GM12878 (cell line): ENCODE measurements at regions not wholly inside any gene's neighbourhood (a gene's known extent, or its start where the extent isn't known, plus 50 kb on each side); places are given as distances from the start of the nearest gene placed in this dataset.

Experiments used
- ATAC-seq: fragments of 200-7000 bp; cut with Tn5 transposase; 3 replicates; pipeline ENCODE4 v1.9.1; 2020; ENCODE audit warnings: mild to moderate bottlenecking, moderate library complexity
- BruUV-seq: library from RNA; stranded (reverse); fragments of 400-500 nt; replicated peaks from 2 replicates; lab custom pipeline; 2021; lab: Mats Ljungman, UMichigan
- CTCF ChIA-PET: fragments of 300-600 bp; sonication (Branson Sonifier 250); formaldehyde crosslinking; extraction: SDS; loops from one replicate; lab custom pipeline; 2021; ENCODE audit warnings: inconsistent platforms; lab: Yijun Ruan, JAX
- POLR2A ChIA-PET: fragments of 350-600 bp; formaldehyde crosslinking; extraction: SDS; loops from one replicate; lab custom pipeline; 2021; ENCODE audit warnings: inconsistent platforms; lab: Charles Lee
- RAD21 ChIA-PET: fragments of 300-600 bp; sonication (Branson Sonifier 250); formaldehyde crosslinking; loops from one replicate; lab custom pipeline; 2023; ENCODE audit warnings: antibody characterized with exemption; ENCODE audit not compliant: unreplicated experiment; lab: Charles Lee
- SMC1A ChIA-PET: fragments of 300-600 bp; sonication (Branson Sonifier 250); formaldehyde crosslinking; loops from one replicate; lab custom pipeline; 2023; ENCODE audit not compliant: unreplicated experiment, uncharacterized antibody; lab: Charles Lee
- DNase-seq: peaks from one replicate; pipeline ENCODE4 v3.0.0-alpha.2; 2011; ENCODE audit warnings: low read depth, low spot score
- FAIRE-seq: peaks from 3 replicates; lab custom pipeline; 2011; peaks lifted over from hg19 to GRCh38; lab: Jason Lieb, UNC
- H2AFZ ChIP-seq: 2 replicates; pipeline ENCODE4 v1.6.0; 2011; ENCODE audit warnings: low read depth, low read length, control low read depth; ENCODE audit not compliant: control insufficient read depth
- H3K27ac ChIP-seq: 2 replicates; pipeline ENCODE4 v1.5.1; 2011; ENCODE audit warnings: control low read depth; ENCODE audit not compliant: control insufficient read depth, insufficient read depth
- H3K27me3 ChIP-seq, 2 experiments: replicated peaks in 1 of 2; 2 replicates each; pipeline versions ENCODE4 v1.6.0 to v1.6.1; 2011; ENCODE audit warnings: low read length in 1 of 2; ENCODE audit not compliant: control insufficient read depth in 2 of 2, insufficient read depth in 2 of 2
- H3K36me3 ChIP-seq, 2 experiments: 2 replicates each; pipeline ENCODE4 v1.5.1; 2011; ENCODE audit warnings: low read length in 1 of 2; ENCODE audit not compliant: control insufficient read depth in 2 of 2, insufficient read depth in 2 of 2
- H3K4me1 ChIP-seq: 2 replicates; pipeline ENCODE4 v1.6.1; 2011; ENCODE audit warnings: mild to moderate bottlenecking, low read length, moderate library complexity, mixed read lengths; ENCODE audit not compliant: control insufficient read depth, insufficient read depth
- H3K4me2 ChIP-seq: 2 replicates; pipeline ENCODE4 v1.6.0; 2011; ENCODE audit warnings: control low read depth; ENCODE audit not compliant: control insufficient read depth, insufficient read depth
- H3K4me3 ChIP-seq: fragments of 200-600 bp; sonication (generic); 2 replicates; pipeline ENCODE4 v1.5.1; 2016
- H3K79me2 ChIP-seq: 2 replicates; pipeline ENCODE4 v1.6.0; 2011; ENCODE audit warnings: low read length; ENCODE audit not compliant: control insufficient read depth, insufficient read depth
- H3K9ac ChIP-seq: 2 replicates; pipeline ENCODE4 v1.8.0; 2011; ENCODE audit warnings: low read length, control low read depth, mixed read lengths; ENCODE audit not compliant: control insufficient read depth, insufficient read depth
- H3K9me3 ChIP-seq: replicated peaks from 3 replicates; pipeline ENCODE4 v1.5.1; 2011; ENCODE audit warnings: mild to moderate bottlenecking, low read length; ENCODE audit not compliant: control insufficient read depth, insufficient read depth
- H4K20me1 ChIP-seq: 2 replicates; pipeline ENCODE4 v1.6.0; 2011; ENCODE audit not compliant: control insufficient read depth, insufficient read depth
- CEBPB ChIP-seq, 2 experiments: fragments of 150-350 bp in 1 of 2; IDR thresholded peaks; 2 replicates each; pipeline ENCODE4 v1.6.1; 2012 to 2014; ENCODE audit warnings: low read depth in 2 of 2, low read length in 2 of 2, borderline replicate concordance in 1 of 2, inconsistent platforms in 1 of 2
- CHD4 ChIP-seq: fragments of 200-600 bp; sonication (generic); IDR thresholded peaks from 2 replicates; pipeline ENCODE4 v1.6.1; 2016; ENCODE audit warnings: mild to moderate bottlenecking
- CREB1 ChIP-seq: IDR thresholded peaks from 2 replicates; pipeline ENCODE4 v1.6.1; 2012; ENCODE audit warnings: low read depth, mild to moderate bottlenecking, inconsistent platforms
- FOXM1 ChIP-seq: IDR thresholded peaks from 2 replicates; pipeline ENCODE4 v1.6.1; 2012; ENCODE audit warnings: low read depth, mild to moderate bottlenecking, inconsistent platforms, low read length, moderate library complexity
- GABPA ChIP-seq: IDR thresholded peaks from 2 replicates; pipeline ENCODE4 v1.6.1; 2014; ENCODE audit warnings: antibody characterized with exemption, low read depth, mild to moderate bottlenecking, inconsistent platforms
- MEF2B ChIP-seq: fragments of 450-650 bp; IDR thresholded peaks from 2 replicates; pipeline ENCODE4 v1.6.1; 2018; ENCODE audit warnings: mild to moderate bottlenecking, moderate library complexity; ENCODE audit not compliant: partially characterized antibody, poor library complexity, severe bottlenecking
- MTA3 ChIP-seq: IDR thresholded peaks from 2 replicates; pipeline ENCODE4 v1.6.1; 2012; ENCODE audit warnings: low read length, inconsistent platforms, borderline replicate concordance
- NFXL1 ChIP-seq: fragments of 450-650 bp; IDR thresholded peaks from 2 replicates; pipeline ENCODE4 v1.6.1; 2017; ENCODE audit warnings: antibody characterized with exemption, mild to moderate bottlenecking, borderline replicate concordance
- NR2C2 ChIP-seq: IDR thresholded peaks from 2 replicates; pipeline ENCODE4 v1.6.1; 2011; ENCODE audit warnings: borderline replicate concordance, low read depth; ENCODE audit not compliant: control insufficient read depth, insufficient read length
- POLR2AphosphoS2 ChIP-seq: IDR thresholded peaks from 2 replicates; pipeline ENCODE4 v1.6.1; 2011; ENCODE audit warnings: low read depth, mild to moderate bottlenecking, low read length, improper control_type of control experiment, moderate library complexity
- POU2F2 ChIP-seq: IDR thresholded peaks from 3 replicates; pipeline ENCODE4 v1.6.1; 2011; ENCODE audit warnings: low read depth, mild to moderate bottlenecking, low read length, borderline replicate concordance
- RBBP5 ChIP-seq: fragments of 200-600 bp; sonication (generic); conservative IDR thresholded peaks from 2 replicates; pipeline ENCODE4 v1.6.1; 2016
- SREBF1 ChIP-seq: IDR thresholded peaks from 2 replicates; pipeline ENCODE4 v1.6.1; 2012; ENCODE audit warnings: mild to moderate bottlenecking, low read length
- YBX1 ChIP-seq: fragments of 450-650 bp; IDR thresholded peaks from 2 replicates; pipeline ENCODE4 v1.6.1; 2016; ENCODE audit warnings: antibody characterized with exemption
- ZNF217 ChIP-seq: fragments of 450-650 bp; IDR thresholded peaks from 2 replicates; pipeline ENCODE4 v1.6.1; 2017; ENCODE audit warnings: antibody characterized with exemption, mild to moderate bottlenecking
- WGBS: methylation state at CpG from one replicate; pipeline ENCODE4 v1.1.6; 2016; ENCODE audit warnings: low lambda C conversion rate; ENCODE audit not compliant: insufficient replicate concordance, insufficient coverage; ENCODE audit errors: missing lambda C conversion rate; 5-methylcytosine and 5-hydroxymethylcytosine counted together
- in situ Hi-C: fragments of 300-500 bp; cut with MboI; formaldehyde crosslinking; loops from 9 replicates; pipeline ENCODE4 v1.14.3; 2018; ENCODE audit warnings: mixed read lengths
- intact Hi-C: fragments of 100-400 bp; cut with micrococcal nuclease; formaldehyde crosslinking; loops from one replicate; pipeline ENCODE4 v1.14.2; 2022; ENCODE audit not compliant: unreplicated experiment
- TF ChIP-seq, protein P1 (sequence below): fragments of 450-650 bp; IDR thresholded peaks from 2 replicates; pipeline ENCODE4 v1.6.1; 2017; ENCODE audit warnings: low read depth, mild to moderate bottlenecking, moderate library complexity
- TF ChIP-seq, protein P2 (sequence below): fragments of 450-650 bp; IDR thresholded peaks from 2 replicates; pipeline ENCODE4 v1.6.1; 2017; ENCODE audit warnings: borderline replicate concordance
- TF ChIP-seq, protein P3 (sequence below): IDR thresholded peaks from 2 replicates; pipeline ENCODE4 v1.6.1; 2012; ENCODE audit warnings: low read depth, low read length, improper control_type of control experiment
- TF ChIP-seq, protein P4 (sequence below): IDR thresholded peaks from 2 replicates; pipeline ENCODE4 v1.6.1; 2012; ENCODE audit warnings: low read depth, low read length, improper control_type of control experiment

DNA sequence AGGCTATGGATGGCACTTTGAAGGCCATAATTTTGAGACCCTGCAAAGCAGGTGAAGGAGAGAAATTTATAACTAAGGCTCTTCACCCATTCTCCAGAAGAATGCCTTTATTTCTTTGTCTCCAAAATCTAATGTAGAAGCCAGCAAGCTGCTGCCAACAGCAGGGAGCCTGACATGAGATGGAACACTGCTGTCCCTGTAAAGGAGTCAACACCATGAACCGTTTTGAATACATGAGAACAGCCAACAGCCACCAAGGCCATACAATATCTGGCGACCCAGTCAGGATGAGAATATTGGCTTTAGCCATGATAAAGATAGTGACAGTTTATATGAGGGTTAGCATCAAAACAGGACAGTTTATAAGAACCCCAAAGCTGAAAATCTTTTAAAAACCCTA, 121.2 kb upstream of the LIFR start (continued):
- TF ChIP-seq SREBF1 = no peak
- TF ChIP-seq, protein P1, sequence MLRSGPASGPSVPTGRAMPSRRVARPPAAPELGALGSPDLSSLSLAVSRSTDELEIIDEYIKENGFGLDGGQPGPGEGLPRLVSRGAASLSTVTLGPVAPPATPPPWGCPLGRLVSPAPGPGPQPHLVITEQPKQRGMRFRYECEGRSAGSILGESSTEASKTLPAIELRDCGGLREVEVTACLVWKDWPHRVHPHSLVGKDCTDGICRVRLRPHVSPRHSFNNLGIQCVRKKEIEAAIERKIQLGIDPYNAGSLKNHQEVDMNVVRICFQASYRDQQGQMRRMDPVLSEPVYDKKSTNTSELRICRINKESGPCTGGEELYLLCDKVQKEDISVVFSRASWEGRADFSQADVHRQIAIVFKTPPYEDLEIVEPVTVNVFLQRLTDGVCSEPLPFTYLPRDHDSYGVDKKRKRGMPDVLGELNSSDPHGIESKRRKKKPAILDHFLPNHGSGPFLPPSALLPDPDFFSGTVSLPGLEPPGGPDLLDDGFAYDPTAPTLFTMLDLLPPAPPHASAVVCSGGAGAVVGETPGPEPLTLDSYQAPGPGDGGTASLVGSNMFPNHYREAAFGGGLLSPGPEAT = no peak
- no peak for TF ChIP-seq RBBP5
- no peak for TF ChIP-seq CREB1
- no peak for TF ChIP-seq CHD4
- no peak for TF ChIP-seq NFXL1
- TF ChIP-seq, protein P2, sequence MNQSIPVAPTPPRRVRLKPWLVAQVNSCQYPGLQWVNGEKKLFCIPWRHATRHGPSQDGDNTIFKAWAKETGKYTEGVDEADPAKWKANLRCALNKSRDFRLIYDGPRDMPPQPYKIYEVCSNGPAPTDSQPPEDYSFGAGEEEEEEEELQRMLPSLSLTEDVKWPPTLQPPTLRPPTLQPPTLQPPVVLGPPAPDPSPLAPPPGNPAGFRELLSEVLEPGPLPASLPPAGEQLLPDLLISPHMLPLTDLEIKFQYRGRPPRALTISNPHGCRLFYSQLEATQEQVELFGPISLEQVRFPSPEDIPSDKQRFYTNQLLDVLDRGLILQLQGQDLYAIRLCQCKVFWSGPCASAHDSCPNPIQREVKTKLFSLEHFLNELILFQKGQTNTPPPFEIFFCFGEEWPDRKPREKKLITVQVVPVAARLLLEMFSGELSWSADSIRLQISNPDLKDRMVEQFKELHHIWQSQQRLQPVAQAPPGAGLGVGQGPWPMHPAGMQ = no peak
- no peak for TF ChIP-seq CEBPB (IDR thresholded peaks at IDR 0.05; ENCODE audit: borderline replicate concordance in 1 of 2, low read depth in 2 of 2, low read length in 2 of 2)
- TF ChIP-seq MTA3 = no peak

DNA sequence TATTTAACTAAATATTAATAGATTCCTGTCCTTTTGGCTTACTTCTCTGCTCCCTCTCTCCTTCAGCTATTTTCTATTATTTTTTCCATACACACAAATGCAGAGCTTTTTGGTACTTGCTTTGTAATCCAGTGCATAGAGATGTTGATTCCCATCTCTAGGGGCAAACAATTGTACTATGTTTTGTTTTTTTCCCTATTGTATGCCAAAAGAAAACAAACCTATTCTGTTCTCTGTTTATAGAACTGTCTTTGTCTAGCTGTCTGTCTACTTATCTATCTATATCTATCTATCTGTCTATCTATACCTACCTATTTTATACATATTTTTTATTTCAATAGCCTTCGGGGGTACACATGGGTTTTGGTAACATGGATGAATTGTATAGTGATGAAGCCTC, 121.6 kb upstream of the LIFR start:
- no TSS peak for BruUV-seq
- WGBS = 58% methylated on average over 1 of the region's 1 CpG
- Histone ChIP-seq H3K9me3 (no peaks in the 10 kb centered on the region), H3K9ac (no peak overlapping the region), H3K79me2 (no peaks in the 10 kb centered on the region), H4K20me1 (no peaks in the 10 kb centered on the region), H3K4me2 (no peak overlapping the region), H3K27ac (no peak overlapping the region), H3K27me3 (no peaks in the 10 kb centered on the region), H3K4me1 (no peaks in the 10 kb centered on the region), H2AFZ (no peak overlapping the region), H3K36me3 (no peaks in the 10 kb centered on the region), H3K4me3 (no peak overlapping the region)
- in situ Hi-C loops = no loop called here
- intact Hi-C loops = no loop called here
- RAD21 ChIA-PET = no interaction called here
- POLR2A ChIA-PET = no interaction called here
- CTCF ChIA-PET = no interaction called here
- SMC1A ChIA-PET = no interaction called here
- no peak for DNase-seq
- ATAC-seq = no peak
- FAIRE-seq = no peak
- TF ChIP-seq POU2F2 (no peak), FOXM1 (no peak), GABPA (no peak), MEF2B (no peak), YBX1 (no peak), POLR2AphosphoS2 (no peak), ZNF217 (no peak), NR2C2 (no peak)
- TF ChIP-seq, protein P3, sequence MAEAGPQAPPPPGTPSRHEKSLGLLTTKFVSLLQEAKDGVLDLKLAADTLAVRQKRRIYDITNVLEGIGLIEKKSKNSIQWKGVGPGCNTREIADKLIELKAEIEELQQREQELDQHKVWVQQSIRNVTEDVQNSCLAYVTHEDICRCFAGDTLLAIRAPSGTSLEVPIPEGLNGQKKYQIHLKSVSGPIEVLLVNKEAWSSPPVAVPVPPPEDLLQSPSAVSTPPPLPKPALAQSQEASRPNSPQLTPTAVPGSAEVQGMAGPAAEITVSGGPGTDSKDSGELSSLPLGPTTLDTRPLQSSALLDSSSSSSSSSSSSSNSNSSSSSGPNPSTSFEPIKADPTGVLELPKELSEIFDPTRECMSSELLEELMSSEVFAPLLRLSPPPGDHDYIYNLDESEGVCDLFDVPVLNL = no peak
- TF ChIP-seq, protein P4, sequence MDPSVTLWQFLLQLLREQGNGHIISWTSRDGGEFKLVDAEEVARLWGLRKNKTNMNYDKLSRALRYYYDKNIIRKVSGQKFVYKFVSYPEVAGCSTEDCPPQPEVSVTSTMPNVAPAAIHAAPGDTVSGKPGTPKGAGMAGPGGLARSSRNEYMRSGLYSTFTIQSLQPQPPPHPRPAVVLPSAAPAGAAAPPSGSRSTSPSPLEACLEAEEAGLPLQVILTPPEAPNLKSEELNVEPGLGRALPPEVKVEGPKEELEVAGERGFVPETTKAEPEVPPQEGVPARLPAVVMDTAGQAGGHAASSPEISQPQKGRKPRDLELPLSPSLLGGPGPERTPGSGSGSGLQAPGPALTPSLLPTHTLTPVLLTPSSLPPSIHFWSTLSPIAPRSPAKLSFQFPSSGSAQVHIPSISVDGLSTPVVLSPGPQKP = no peak
